AG09319 (cell line): ENCODE measurements at regions not wholly inside any gene's neighbourhood (a gene's known extent, or its start where the extent isn't known, plus 50 kb on each side); places are given as distances from the start of the nearest gene placed in this dataset.

ENCODE experiments used
- DNase-seq: peaks from one replicate; pipeline ENCODE4 v3.0.0-alpha.2; 2010; ENCODE audit warnings: low read depth; ENCODE audit errors: extremely low read depth
- CTCF ChIP-seq: IDR thresholded peaks from 2 replicates; pipeline ENCODE4 v1.5.1; 2011; ENCODE audit warnings: low read depth, mild to moderate bottlenecking, inconsistent platforms, low read length, moderate library complexity

DNA sequence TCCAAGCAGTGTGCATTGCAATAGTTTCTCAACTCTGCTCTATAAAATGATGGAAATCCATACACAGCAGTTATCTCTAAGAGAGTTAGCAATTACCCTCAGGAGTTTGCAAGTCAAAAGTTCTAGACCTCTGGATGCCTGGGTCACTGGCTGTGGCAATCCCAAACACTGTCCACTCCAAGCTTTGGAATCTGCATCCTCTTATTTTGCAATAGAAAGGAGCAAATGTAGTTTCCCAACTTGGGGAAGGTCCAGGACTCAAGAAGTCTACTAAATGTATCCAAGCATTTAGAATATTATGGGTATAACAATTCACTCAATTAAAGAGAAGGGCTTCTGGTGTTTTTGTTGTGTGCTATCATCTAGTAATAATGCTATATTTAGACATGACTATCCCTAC is 131.3 kb upstream of the NRP1 start:
- no peak for TF ChIP-seq CTCF
- DNase-seq, result no peak

GRCh38 chr10:33463011-33463410 is 128.5 kb upstream of the NRP1 start:
- no peak for DNase-seq
- no peak for TF ChIP-seq CTCF

DNA sequence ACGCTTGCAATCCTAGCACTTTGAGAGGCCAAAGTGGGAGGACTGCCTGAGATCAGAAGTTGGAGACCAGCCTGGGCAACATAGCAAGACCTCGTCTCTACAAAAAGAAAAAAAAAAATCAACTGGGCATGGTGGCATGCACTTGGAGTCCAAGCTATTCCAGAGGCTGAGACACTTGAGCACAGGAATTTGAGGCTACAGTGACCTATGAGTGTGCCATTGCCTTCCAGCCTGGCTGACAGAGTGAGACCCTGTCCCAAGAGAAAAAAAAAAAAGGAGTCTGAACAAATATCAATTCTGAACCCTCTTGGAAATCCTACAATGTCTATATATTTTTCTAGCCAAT is 126.8 kb upstream of the NRP1 start:
- no peak for DNase-seq

DNA sequence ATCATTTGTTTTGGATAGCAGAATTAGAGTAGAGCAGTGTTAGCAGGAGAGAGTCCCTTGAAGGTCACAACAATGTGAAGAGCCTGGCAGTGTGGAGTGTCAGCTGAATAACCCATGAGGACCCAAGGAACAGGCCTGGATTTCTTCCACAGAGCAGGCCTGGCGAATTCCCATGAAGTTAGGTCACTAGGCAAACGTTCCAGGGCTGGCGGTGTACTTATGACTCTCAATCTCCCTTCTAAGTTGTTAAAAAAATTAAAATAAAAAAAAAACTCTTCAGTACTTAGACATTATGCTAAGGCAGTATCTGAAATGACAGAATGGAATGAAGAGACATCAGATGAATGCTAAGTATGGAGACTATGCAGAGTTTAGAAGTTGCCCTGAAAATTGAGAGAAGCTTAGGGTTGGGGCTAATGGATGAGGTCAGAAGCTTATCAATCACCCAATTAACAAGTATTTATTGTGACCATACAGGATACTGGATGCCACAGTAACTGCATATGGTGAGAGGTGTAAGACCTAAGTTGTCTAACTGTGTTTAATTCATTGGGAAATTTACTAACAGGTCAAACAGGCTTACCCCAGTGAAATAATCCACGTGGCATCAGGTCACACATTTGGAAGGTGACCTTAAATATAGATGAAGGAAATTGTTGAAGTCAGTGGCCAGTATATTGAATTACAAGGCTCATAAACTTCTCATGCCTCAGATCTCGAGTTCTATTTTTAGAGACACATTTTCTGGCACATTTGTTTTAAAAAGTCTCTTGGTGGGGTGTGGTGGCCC is 126.2 kb upstream of the NRP1 start:
- DNase-seq, result no peak
- TF ChIP-seq CTCF, result no peak

More for the DNA sequence above, 126.8 kb upstream of the NRP1 start:
- no peak for TF ChIP-seq CTCF

DNA sequence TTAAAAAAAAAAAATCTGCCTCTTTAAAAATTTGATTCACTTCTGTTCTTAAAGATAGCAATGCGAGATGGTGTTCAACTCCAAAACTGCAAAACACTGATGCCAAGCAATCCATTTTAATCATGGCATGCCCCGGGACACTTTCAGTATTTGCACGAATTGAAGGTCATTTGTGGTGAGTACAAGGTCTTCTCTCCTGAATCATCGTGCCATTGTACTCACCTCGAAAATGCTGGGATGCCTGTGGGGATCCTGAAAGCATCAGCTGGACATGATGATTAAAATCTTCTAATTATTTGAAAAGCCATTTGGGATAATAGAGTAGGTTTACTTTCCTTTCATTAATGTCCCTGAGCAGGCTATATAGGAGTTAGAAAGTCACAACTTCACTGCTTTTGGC is 125.1 kb upstream of the NRP1 start:
- DNase-seq, result no peak
- no peak for TF ChIP-seq CTCF

DNA sequence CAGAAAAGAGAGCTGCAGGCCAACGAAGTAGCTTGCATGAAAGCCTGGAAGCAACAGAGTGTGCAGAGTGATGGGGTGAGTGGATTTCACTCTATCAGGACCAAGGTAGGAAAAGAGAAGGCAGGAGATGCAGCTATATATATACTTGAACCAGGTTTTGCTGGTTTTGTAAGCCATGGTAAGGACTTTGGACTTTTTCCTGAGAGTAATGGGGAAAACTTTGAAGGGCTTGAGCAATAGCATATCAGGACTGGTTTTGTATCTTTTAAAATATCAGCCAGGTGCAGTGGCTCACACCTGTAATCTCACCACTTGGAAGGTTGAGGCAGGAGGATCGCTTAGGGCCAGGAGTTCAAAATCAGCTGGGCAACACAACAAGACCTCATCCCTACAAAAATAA is 120.6 kb upstream of the NRP1 start:
- DNase-seq, result no peak
- no peak for TF ChIP-seq CTCF

- no peak for DNase-seq
- no peak for TF ChIP-seq CTCF
Measured at GRCh38 chr10:33454554-33454953, 120.1 kb upstream of the NRP1 start.
